SU-DHL-6 (cell line): ENCODE measurements at regions not wholly inside any gene's neighbourhood (a gene's known extent, or its start where the extent isn't known, plus 50 kb on each side); places are given as distances from the start of the nearest gene placed in this dataset.

Experiments
- EZH2phosphoT487 ChIP-seq: fragments of 200-600 bp; sonication (generic), shearing (Covaris generic); conservative IDR thresholded peaks from 2 replicates; pipeline ENCODE4 v1.6.1; 2018; ENCODE audit warnings: mild to moderate bottlenecking, antibody characterized with exemption, low read length, moderate library complexity, mixed read lengths
- TF ChIP-seq, protein P1 (sequence below): fragments of 200-600 bp; sonication (generic); IDR thresholded peaks from one replicate; pipeline ENCODE4 v1.5.1; 2017; ENCODE audit warnings: antibody characterized with exemption, mild to moderate bottlenecking, low read length, moderate library complexity; ENCODE audit not compliant: insufficient read depth, poor library complexity, severe bottlenecking

DNA sequence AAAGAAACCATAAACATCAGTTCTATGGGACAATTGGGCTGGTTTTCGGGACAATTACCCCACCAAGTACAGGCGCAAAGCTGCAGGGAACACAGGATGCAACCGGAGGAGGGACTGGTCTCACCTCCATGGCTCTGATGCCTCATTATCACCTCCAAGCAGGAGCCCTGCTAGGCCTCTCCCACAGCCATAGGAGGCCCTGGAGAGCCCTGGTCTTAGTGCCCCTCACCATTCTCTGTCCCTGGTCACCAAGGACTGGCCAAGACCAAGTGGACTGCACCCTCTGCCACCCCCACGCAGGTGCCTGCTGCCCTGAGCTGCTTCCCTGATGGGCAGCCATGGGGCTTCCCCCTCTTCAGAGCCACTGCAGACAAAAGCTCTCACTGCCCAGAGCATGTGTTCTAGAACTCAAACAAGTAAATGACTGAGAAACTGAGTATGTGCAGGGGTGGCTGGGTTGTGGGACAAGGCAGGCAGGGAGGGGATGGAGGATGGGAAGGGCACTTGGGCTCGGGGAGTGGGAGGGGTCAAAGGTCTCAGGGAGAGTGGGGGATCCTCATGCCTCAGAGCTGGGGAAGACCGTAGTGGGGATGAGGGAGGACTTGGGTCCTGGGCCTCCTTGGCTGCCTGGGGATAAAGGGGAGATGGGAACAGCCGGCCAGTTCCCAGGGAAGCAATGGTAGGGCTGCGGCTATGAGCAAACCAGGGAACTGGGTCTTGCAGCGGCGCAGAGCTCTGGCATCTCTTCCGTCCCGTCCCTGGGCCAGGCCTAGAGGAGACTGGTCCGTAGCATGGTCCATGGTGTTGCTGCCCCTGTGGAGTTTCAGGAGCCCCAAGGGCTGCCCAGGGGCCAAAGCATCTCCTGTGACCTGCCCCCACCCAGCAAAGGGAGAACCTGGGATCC is 435.1 kb downstream of the PREX1 start:
- TF ChIP-seq, protein P1, sequence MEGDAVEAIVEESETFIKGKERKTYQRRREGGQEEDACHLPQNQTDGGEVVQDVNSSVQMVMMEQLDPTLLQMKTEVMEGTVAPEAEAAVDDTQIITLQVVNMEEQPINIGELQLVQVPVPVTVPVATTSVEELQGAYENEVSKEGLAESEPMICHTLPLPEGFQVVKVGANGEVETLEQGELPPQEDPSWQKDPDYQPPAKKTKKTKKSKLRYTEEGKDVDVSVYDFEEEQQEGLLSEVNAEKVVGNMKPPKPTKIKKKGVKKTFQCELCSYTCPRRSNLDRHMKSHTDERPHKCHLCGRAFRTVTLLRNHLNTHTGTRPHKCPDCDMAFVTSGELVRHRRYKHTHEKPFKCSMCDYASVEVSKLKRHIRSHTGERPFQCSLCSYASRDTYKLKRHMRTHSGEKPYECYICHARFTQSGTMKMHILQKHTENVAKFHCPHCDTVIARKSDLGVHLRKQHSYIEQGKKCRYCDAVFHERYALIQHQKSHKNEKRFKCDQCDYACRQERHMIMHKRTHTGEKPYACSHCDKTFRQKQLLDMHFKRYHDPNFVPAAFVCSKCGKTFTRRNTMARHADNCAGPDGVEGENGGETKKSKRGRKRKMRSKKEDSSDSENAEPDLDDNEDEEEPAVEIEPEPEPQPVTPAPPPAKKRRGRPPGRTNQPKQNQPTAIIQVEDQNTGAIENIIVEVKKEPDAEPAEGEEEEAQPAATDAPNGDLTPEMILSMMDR: no peak
- no peak for TF ChIP-seq EZH2phosphoT487
